Prostate gland (tissue), 2 donors: ENCODE measurements at regions not wholly inside any gene's neighbourhood (a gene's known extent, or its start where the extent isn't known, plus 50 kb on each side); places are given as distances from the start of the nearest gene placed in this dataset.

Experiments
- DNase-seq: peaks from one replicate; pipeline ENCODE4 v3.0.0-alpha.2; 2019; ENCODE audit warnings: low spot score
- H3K27ac ChIP-seq, 2 donors: fragments of 200-600 bp; sonication (generic); 2 replicates each; pipeline ENCODE4 v1.5.1; 2017 to 2019
- H3K27me3 ChIP-seq: fragments of 200-600 bp; sonication (generic); replicated peaks from 2 replicates; pipeline ENCODE4 v1.5.1; 2019; ENCODE audit not compliant: insufficient read depth
- H3K36me3 ChIP-seq, 2 donors: fragments of 200-600 bp; sonication (generic); 1 replicate in 1 of 2; 2 replicates in 1 of 2; pipeline versions ENCODE4 v1.5.1 to v1.8.1; 2017 to 2019
- H3K4me1 ChIP-seq: fragments of 200-600 bp; sonication (generic); replicated peaks from 2 replicates; pipeline ENCODE4 v1.5.1; 2019
- H3K4me3 ChIP-seq, 2 donors: fragments of 200-600 bp; sonication (generic); 2 replicates each; pipeline ENCODE4 v1.5.1; 2017 to 2019
- H3K9me3 ChIP-seq: fragments of 200-600 bp; sonication (generic); 2 replicates; pipeline ENCODE4 v1.5.1; 2017
- CTCF ChIP-seq, 4 experiments: fragments of 200-600 bp in 2 of 4; fragments of 450-650 bp in 2 of 4; sonication (generic) in 2 of 4; IDR thresholded peaks; 1 replicate in 3 of 4; 2 replicates in 1 of 4; pipeline ENCODE4 v1.5.1; 2016 to 2019; ENCODE audit warnings: antibody characterized with exemption in 4 of 4, mild to moderate bottlenecking in 2 of 4, moderate library complexity in 2 of 4
- POLR2A ChIP-seq: fragments of 450-650 bp; IDR thresholded peaks from one replicate; pipeline ENCODE4 v1.6.1; 2016; ENCODE audit warnings: antibody characterized with exemption, mild to moderate bottlenecking
- POLR2AphosphoS5 ChIP-seq: sonication (generic); formaldehyde crosslinking; IDR thresholded peaks from one replicate; pipeline ENCODE4 v1.6.1; 2017; ENCODE audit warnings: antibody characterized with exemption
- WGBS: methylation state at CpG from one replicate; pipeline ENCODE4 v1.1.5; 2018; 5-methylcytosine and 5-hydroxymethylcytosine counted together
- intact Hi-C: fragments of 100-400 bp; cut with DNase I; formaldehyde crosslinking; loops from one replicate; pipeline ENCODE4 v1.14.2; 2022

GRCh38 chr4:124804584-124804983, 92.1 kb upstream of the ANKRD50 start:
- Histone ChIP-seq H3K9me3 (no peaks in the 10 kb centered on the region), H3K36me3 (no peaks in the 10 kb centered on the region), H3K4me3 (no peak overlapping the region), H3K4me1 (no peaks in the 10 kb centered on the region), H3K27ac (no peak overlapping the region), H3K27me3 (no peaks in the 10 kb centered on the region)
- intact Hi-C loops = no loop called here
- TF ChIP-seq POLR2A = no peak
- no peak for DNase-seq

DNA sequence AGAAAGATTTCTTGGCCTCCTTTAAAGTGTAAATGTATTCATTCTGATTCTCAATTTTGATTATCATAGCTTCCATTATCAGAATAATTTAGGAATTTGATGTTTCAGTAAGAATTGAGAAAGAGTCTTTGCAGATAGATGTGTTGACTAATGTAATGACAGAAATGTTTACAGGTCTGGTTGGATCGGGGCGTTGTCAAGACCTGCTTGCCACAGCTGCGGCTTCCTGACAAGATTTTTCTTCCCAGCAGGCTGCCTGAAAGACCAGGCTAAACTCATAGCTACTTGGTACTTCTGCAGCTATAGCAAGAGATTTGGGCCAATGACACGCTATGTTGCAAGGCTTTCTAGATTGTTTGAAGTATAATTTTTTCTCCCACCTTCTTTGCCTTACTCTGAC, 91.5 kb upstream of the ANKRD50 start:
- no peak for DNase-seq
- Histone ChIP-seq H3K4me1 (no peaks in the 10 kb centered on the region), H3K9me3 (no peaks in the 10 kb centered on the region), H3K27me3 (no peaks in the 10 kb centered on the region), H3K36me3 (no peaks in the 10 kb centered on the region), H3K4me3 (no peak overlapping the region), H3K27ac (no peak overlapping the region)
- intact Hi-C loops = no loop called here
- WGBS = 59% methylated on average over 4 of the region's 4 CpGs
- no peak for TF ChIP-seq CTCF (IDR thresholded peaks at IDR 0.05)

DNA sequence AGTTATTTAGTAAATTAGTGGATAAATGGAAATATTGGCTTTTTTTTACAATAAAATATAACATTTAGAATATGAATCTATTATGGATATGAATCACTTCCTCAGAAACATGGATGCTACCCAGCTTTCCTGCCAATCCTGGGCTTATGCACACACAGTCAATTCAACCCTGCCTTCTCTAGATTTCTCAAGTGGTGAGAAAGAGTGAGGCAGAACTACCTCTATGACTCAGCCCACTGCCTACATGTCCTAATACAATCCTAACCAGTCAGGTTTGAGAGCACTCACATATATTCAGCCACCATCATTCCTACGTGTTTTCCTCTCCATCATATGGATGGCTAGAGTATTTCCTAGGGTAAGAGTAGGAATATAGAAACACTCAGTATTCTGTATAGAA, 91.1 kb upstream of the ANKRD50 start:
- intact Hi-C loops = no loop called here
- TF ChIP-seq CTCF (IDR thresholded peaks at IDR 0.05) = no peak
- no peak for TF ChIP-seq POLR2AphosphoS5
- TF ChIP-seq POLR2A = no peak
- no peaks in the 10 kb centered on the region for H3K4me1 ChIP-seq
- 84% methylated on average over 1 of the region's 1 CpG for WGBS
- H3K27ac ChIP-seq = no peak overlapping the region
- H3K4me3 ChIP-seq = no peak overlapping the region
- no peaks in the 10 kb centered on the region for H3K36me3 ChIP-seq
- H3K9me3 ChIP-seq = no peaks in the 10 kb centered on the region
- DNase-seq = no peak
- no peaks in the 10 kb centered on the region for H3K27me3 ChIP-seq

DNA sequence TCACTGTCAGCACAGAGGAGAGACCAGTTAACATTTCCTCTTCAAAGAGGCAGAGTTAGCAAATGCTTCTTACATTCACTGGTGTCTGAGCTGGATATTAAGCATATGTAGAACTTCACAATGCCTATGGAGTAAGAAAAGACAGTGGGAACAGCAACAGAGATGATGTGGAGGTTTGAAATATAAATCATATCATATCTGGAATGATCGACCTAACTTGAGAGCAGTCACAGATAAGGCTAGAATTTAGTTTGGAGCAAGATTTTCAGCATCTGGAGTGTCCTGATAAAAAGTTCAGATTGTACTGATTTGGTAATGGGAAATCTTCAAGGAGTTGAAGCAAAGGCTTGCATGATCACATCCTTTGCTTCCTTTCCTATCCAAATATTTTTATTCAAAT, 90.5 kb upstream of the ANKRD50 start:
- intact Hi-C loops = no loop called here
- H3K9me3 ChIP-seq = no peaks in the 10 kb centered on the region
- no peak overlapping the region for H3K4me3 ChIP-seq
- no peak for DNase-seq
- no peaks in the 10 kb centered on the region for H3K36me3 ChIP-seq
- H3K4me1 ChIP-seq = no peaks in the 10 kb centered on the region
- H3K27ac ChIP-seq = no peak overlapping the region
- TF ChIP-seq POLR2A (no peak), CTCF (IDR thresholded peaks at IDR 0.05) (no peak), POLR2AphosphoS5 (no peak)
- WGBS = 57% methylated on average over 1 of the region's 1 CpG
- H3K27me3 ChIP-seq = no peaks in the 10 kb centered on the region

GRCh38 chr4:124797223-124797622, 84.7 kb upstream of the ANKRD50 start:
- no peak for DNase-seq
- WGBS = 88% methylated on average over 3 of the region's 3 CpGs
- Histone ChIP-seq H3K27me3 (no peaks in the 10 kb centered on the region), H3K4me1 (no peaks in the 10 kb centered on the region), H3K9me3 (no peaks in the 10 kb centered on the region), H3K4me3 (no peak overlapping the region), H3K36me3 (no peaks in the 10 kb centered on the region), H3K27ac (no peak overlapping the region)
- TF ChIP-seq CTCF (IDR thresholded peaks at IDR 0.05) (no peak), POLR2AphosphoS5 (no peak), POLR2A (no peak)
- intact Hi-C loops = no loop called here

DNA sequence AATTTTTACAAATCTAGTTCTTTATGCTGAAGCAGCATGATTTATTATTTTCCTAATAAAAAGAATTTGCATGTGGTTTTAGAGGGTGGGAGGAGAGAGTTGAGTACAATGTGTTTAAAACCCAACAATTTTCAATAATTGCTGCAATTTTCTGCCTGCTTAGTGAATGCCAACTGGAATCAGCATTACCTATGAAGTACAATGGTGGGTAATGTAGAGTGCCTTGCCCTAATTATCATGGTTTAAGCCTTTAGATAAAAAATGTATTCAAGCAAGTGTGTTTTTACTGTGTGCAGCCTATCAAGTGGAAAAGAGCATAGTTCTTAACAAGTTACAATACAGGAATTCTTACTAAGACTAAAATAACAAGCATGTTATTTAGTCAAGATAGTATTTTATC, 77.9 kb upstream of the ANKRD50 start:
- Histone ChIP-seq H3K27ac (no peak overlapping the region), H3K27me3 (no peaks in the 10 kb centered on the region), H3K36me3 (no peaks in the 10 kb centered on the region), H3K4me3 (no peak overlapping the region), H3K9me3 (no peaks in the 10 kb centered on the region), H3K4me1 (no peaks in the 10 kb centered on the region)
- intact Hi-C loops = no loop called here
- DNase-seq = no peak
- TF ChIP-seq CTCF (IDR thresholded peaks at IDR 0.05) (no peak), POLR2A (no peak), POLR2AphosphoS5 (no peak)
